ENCODE measurements at regions not wholly inside any gene's neighbourhood (a gene's known extent, or its start where the extent isn't known, plus 50 kb on each side); places are given as distances from the start of the nearest gene placed in this dataset.

GRCh38 chr1:37267111-37267835 is 207.1 kb upstream of the ZC3H12A start:
- Histone ChIP-seq H3K79me2 (ENCODE audit: control insufficient read depth, insufficient read depth, low read length) (no peaks in the 10 kb centered on the region), H3K36me3 (ENCODE audit: control insufficient read depth, insufficient read depth, low read length) (no peaks in the 10 kb centered on the region), H3K27ac (ENCODE audit: insufficient read depth, low read length) (no peak overlapping the region), H3K4me3 (replicated peaks in 1 of 4; ENCODE audit: control extremely low read depth in 1 of 4, insufficient read depth in 1 of 4, low read depth in 3 of 4, low read length in 4 of 4) (no peak overlapping the region), H3K4me1 (ENCODE audit: control insufficient read depth, extremely low read depth, insufficient read depth, low read length) (no peaks in the 10 kb centered on the region), H3K9me3 (ENCODE audit: control insufficient read depth, insufficient read depth, low read depth, low read length) (no peaks in the 10 kb centered on the region), H3K9ac (ENCODE audit: insufficient read depth, low read length) (no peak overlapping the region), H2AFZ (ENCODE audit: low read length) (no peak overlapping the region), H4K20me1 (ENCODE audit: control insufficient read depth, extremely low read depth, insufficient read depth, low read length) (no peaks in the 10 kb centered on the region), H3K27me3 (ENCODE audit: control insufficient read depth, insufficient read depth, low read length) (no peaks in the 10 kb centered on the region), H3K4me2 (ENCODE audit: extremely low read depth, insufficient read depth, low read length) (no peak overlapping the region)
- no peak for TF ChIP-seq EZH2 (IDR thresholded peaks at IDR 0.05; ENCODE audit: low read length, missing control alignments)
- no peak for TF ChIP-seq CTCF (conservative IDR thresholded peaks at IDR 0.05 in 1 of 2, IDR thresholded peaks at IDR 0.05 in 1 of 2; ENCODE audit: low read depth in 1 of 2, low read length in 2 of 2)
- DNase-seq (ENCODE audit: low read depth in 2 of 2): no peak

- no peak for DNase-seq (ENCODE audit: low read depth in 2 of 2)
- H3K9me3 ChIP-seq (ENCODE audit: control insufficient read depth, insufficient read depth, low read depth, low read length): no peaks in the 10 kb centered on the region
- no peak overlapping the region for H3K27ac ChIP-seq (ENCODE audit: insufficient read depth, low read length)
- H3K4me3 ChIP-seq (replicated peaks in 1 of 4; ENCODE audit: control extremely low read depth in 1 of 4, insufficient read depth in 1 of 4, low read depth in 3 of 4, low read length in 4 of 4): no peak overlapping the region
- no peaks in the 10 kb centered on the region for H3K79me2 ChIP-seq (ENCODE audit: control insufficient read depth, insufficient read depth, low read length)
- H3K9ac ChIP-seq (ENCODE audit: insufficient read depth, low read length): no peak overlapping the region
- no peak overlapping the region for H2AFZ ChIP-seq (ENCODE audit: low read length)
- no peaks in the 10 kb centered on the region for H3K27me3 ChIP-seq (ENCODE audit: control insufficient read depth, insufficient read depth, low read length)
- no peaks in the 10 kb centered on the region for H3K4me1 ChIP-seq (ENCODE audit: control insufficient read depth, extremely low read depth, insufficient read depth, low read length)
- H3K4me2 ChIP-seq (ENCODE audit: extremely low read depth, insufficient read depth, low read length): no peak overlapping the region
- H3K36me3 ChIP-seq (ENCODE audit: control insufficient read depth, insufficient read depth, low read length): no peaks in the 10 kb centered on the region
- no peaks in the 10 kb centered on the region for H4K20me1 ChIP-seq (ENCODE audit: control insufficient read depth, extremely low read depth, insufficient read depth, low read length)
- no peak for TF ChIP-seq CTCF (conservative IDR thresholded peaks at IDR 0.05 in 1 of 2, IDR thresholded peaks at IDR 0.05 in 1 of 2; ENCODE audit: low read depth in 1 of 2, low read length in 2 of 2)
- TF ChIP-seq EZH2 (IDR thresholded peaks at IDR 0.05; ENCODE audit: low read length, missing control alignments): no peak
These were observed 203.7 kb upstream of the ZC3H12A start for GRCh38 chr1:37270639-37271038.

GRCh38 chr1:37272626-37273025 is 201.8 kb upstream of the ZC3H12A start:
- Histone ChIP-seq H3K9me3 (ENCODE audit: control insufficient read depth, insufficient read depth, low read depth, low read length) (no peaks in the 10 kb centered on the region), H4K20me1 (ENCODE audit: control insufficient read depth, extremely low read depth, insufficient read depth, low read length) (no peaks in the 10 kb centered on the region), H3K9ac (ENCODE audit: insufficient read depth, low read length) (no peak overlapping the region), H3K4me3 (replicated peaks in 1 of 4; ENCODE audit: control extremely low read depth in 1 of 4, insufficient read depth in 1 of 4, low read depth in 3 of 4, low read length in 4 of 4) (no peak overlapping the region), H3K27me3 (ENCODE audit: control insufficient read depth, insufficient read depth, low read length) (no peaks in the 10 kb centered on the region), H3K4me1 (ENCODE audit: control insufficient read depth, extremely low read depth, insufficient read depth, low read length) (no peaks in the 10 kb centered on the region), H2AFZ (ENCODE audit: low read length) (no peak overlapping the region), H3K4me2 (ENCODE audit: extremely low read depth, insufficient read depth, low read length) (no peak overlapping the region), H3K79me2 (ENCODE audit: control insufficient read depth, insufficient read depth, low read length) (no peaks in the 10 kb centered on the region), H3K27ac (ENCODE audit: insufficient read depth, low read length) (no peak overlapping the region), H3K36me3 (ENCODE audit: control insufficient read depth, insufficient read depth, low read length) (no peaks in the 10 kb centered on the region)
- DNase-seq (ENCODE audit: low read depth in 2 of 2): no peak
- no peak for TF ChIP-seq CTCF (conservative IDR thresholded peaks at IDR 0.05 in 1 of 2, IDR thresholded peaks at IDR 0.05 in 1 of 2; ENCODE audit: low read depth in 1 of 2, low read length in 2 of 2)
- TF ChIP-seq EZH2 (IDR thresholded peaks at IDR 0.05; ENCODE audit: low read length, missing control alignments): no peak

Data from fibroblast of lung (primary cell).